ENCODE measurements at regions not wholly inside any gene's neighbourhood (a gene's known extent, or its start where the extent isn't known, plus 50 kb on each side); places are given as distances from the start of the nearest gene placed in this dataset.

- Mint-ChIP-seq H3K9me3 (no peaks in the 10 kb centered on the region), H3K4me3 (ENCODE audit: low read depth) (no peak overlapping the region), H3K36me3 (ENCODE audit: low read depth) (no peaks in the 10 kb centered on the region), H3K27ac (no peak overlapping the region), H3K27me3 (ENCODE audit: low read depth) (no peaks in the 10 kb centered on the region), H3K4me1 (ENCODE audit: low read depth) (no peaks in the 10 kb centered on the region)
- DNase-seq (ENCODE audit: low spot score), result no peak
- intact Hi-C loops (cut with micrococcal nuclease), result no loop called here
These were observed 178.5 kb downstream of the MACC1 start for GRCh38 chr7:20038676-20039075.

GRCh38 chr7:20035279-20035875, 181.8 kb downstream of the MACC1 start:
- H3K36me3 Mint-ChIP-seq (ENCODE audit: low read depth), result no peaks in the 10 kb centered on the region

GRCh38 chr7:20033621-20034400, 183.4 kb downstream of the MACC1 start:
- Mint-ChIP-seq H3K4me3 (ENCODE audit: low read depth) (no peak overlapping the region), H3K9me3 (no peaks in the 10 kb centered on the region), H3K4me1 (ENCODE audit: low read depth) (no peaks in the 10 kb centered on the region), H3K27ac (no peak overlapping the region), H3K36me3 (ENCODE audit: low read depth) (no peaks in the 10 kb centered on the region), H3K27me3 (ENCODE audit: low read depth) (no peaks in the 10 kb centered on the region)
- intact Hi-C loops (cut with micrococcal nuclease), result no loop called here
- no peak for DNase-seq (ENCODE audit: low spot score)

More at GRCh38 chr7:20035279-20035875, 181.8 kb downstream of the MACC1 start:
- intact Hi-C loops (cut with micrococcal nuclease), result no loop called here
- no peak for DNase-seq (ENCODE audit: low spot score)
- Mint-ChIP-seq H3K27me3 (ENCODE audit: low read depth) (no peaks in the 10 kb centered on the region), H3K4me3 (ENCODE audit: low read depth) (no peak overlapping the region), H3K4me1 (ENCODE audit: low read depth) (no peaks in the 10 kb centered on the region), H3K9me3 (no peaks in the 10 kb centered on the region), H3K27ac (no peak overlapping the region)

- H3K9me3 Mint-ChIP-seq, result no peaks in the 10 kb centered on the region
- no peaks in the 10 kb centered on the region for H3K36me3 Mint-ChIP-seq (ENCODE audit: low read depth)
- no peak for DNase-seq (ENCODE audit: low spot score)
- intact Hi-C loops (cut with micrococcal nuclease), result no loop called here
- H3K27ac Mint-ChIP-seq, result no peak overlapping the region
- H3K4me1 Mint-ChIP-seq (ENCODE audit: low read depth), result no peaks in the 10 kb centered on the region
- no peaks in the 10 kb centered on the region for H3K27me3 Mint-ChIP-seq (ENCODE audit: low read depth)
- H3K4me3 Mint-ChIP-seq (ENCODE audit: low read depth), result no peak overlapping the region
These were observed 184.4 kb downstream of the MACC1 start for GRCh38 chr7:20032741-20033140.

- H3K27me3 Mint-ChIP-seq (ENCODE audit: low read depth), result no peaks in the 10 kb centered on the region
- no peak for DNase-seq (ENCODE audit: low spot score)
- intact Hi-C loops (cut with micrococcal nuclease), result no loop called here
- H3K27ac Mint-ChIP-seq, result no peak overlapping the region
- H3K4me3 Mint-ChIP-seq (ENCODE audit: low read depth), result no peak overlapping the region
- H3K36me3 Mint-ChIP-seq (ENCODE audit: low read depth), result no peaks in the 10 kb centered on the region
- H3K9me3 Mint-ChIP-seq, result no peaks in the 10 kb centered on the region
- no peaks in the 10 kb centered on the region for H3K4me1 Mint-ChIP-seq (ENCODE audit: low read depth)
These were observed 186.2 kb downstream of the MACC1 start for GRCh38 chr7:20030915-20031362.

- Mint-ChIP-seq H3K9me3 (no peaks in the 10 kb centered on the region), H3K4me1 (ENCODE audit: low read depth) (no peaks in the 10 kb centered on the region), H3K36me3 (ENCODE audit: low read depth) (no peaks in the 10 kb centered on the region), H3K27me3 (ENCODE audit: low read depth) (no peaks in the 10 kb centered on the region), H3K27ac (no peak overlapping the region), H3K4me3 (ENCODE audit: low read depth) (no peak overlapping the region)
- no peak for DNase-seq (ENCODE audit: low spot score)
- intact Hi-C loops (cut with micrococcal nuclease), result no loop called here
These were observed 186.8 kb downstream of the MACC1 start for GRCh38 chr7:20030417-20030816.

- no peaks in the 10 kb centered on the region for H3K4me1 Mint-ChIP-seq (ENCODE audit: low read depth)
- no peak overlapping the region for H3K27ac Mint-ChIP-seq
- intact Hi-C loops (cut with micrococcal nuclease), result no loop called here
- H3K36me3 Mint-ChIP-seq (ENCODE audit: low read depth), result no peaks in the 10 kb centered on the region
- H3K9me3 Mint-ChIP-seq, result no peaks in the 10 kb centered on the region
- no peaks in the 10 kb centered on the region for H3K27me3 Mint-ChIP-seq (ENCODE audit: low read depth)
- H3K4me3 Mint-ChIP-seq (ENCODE audit: low read depth), result no peak overlapping the region
- DNase-seq (ENCODE audit: low spot score), result no peak
These were observed 190.4 kb downstream of the MACC1 start for GRCh38 chr7:20026762-20027161.

- H3K36me3 Mint-ChIP-seq (ENCODE audit: low read depth), result no peaks in the 10 kb centered on the region
- intact Hi-C loops (cut with micrococcal nuclease), result no loop called here
- no peak overlapping the region for H3K27ac Mint-ChIP-seq
- no peak for DNase-seq (ENCODE audit: low spot score)
- no peak overlapping the region for H3K4me3 Mint-ChIP-seq (ENCODE audit: low read depth)
- peaks cover 4% of the 10 kb centered on the region for H3K9me3 Mint-ChIP-seq
- H3K4me1 Mint-ChIP-seq (ENCODE audit: low read depth), result no peaks in the 10 kb centered on the region
- H3K27me3 Mint-ChIP-seq (ENCODE audit: low read depth), result no peaks in the 10 kb centered on the region
These were observed 195.4 kb downstream of the MACC1 start for GRCh38 chr7:20021831-20022230.

- Mint-ChIP-seq H3K27me3 (ENCODE audit: low read depth) (no peaks in the 10 kb centered on the region), H3K4me3 (ENCODE audit: low read depth) (no peak overlapping the region), H3K9me3 (peaks cover 4% of the 10 kb centered on the region), H3K4me1 (ENCODE audit: low read depth) (no peaks in the 10 kb centered on the region), H3K36me3 (ENCODE audit: low read depth) (no peaks in the 10 kb centered on the region), H3K27ac (no peak overlapping the region)
- DNase-seq (ENCODE audit: low spot score), result no peak
- intact Hi-C loops (cut with micrococcal nuclease), result no loop called here
These were observed 196.1 kb downstream of the MACC1 start for GRCh38 chr7:20021066-20021465.

- Mint-ChIP-seq H3K36me3 (ENCODE audit: low read depth) (no peaks in the 10 kb centered on the region), H3K27me3 (ENCODE audit: low read depth) (no peaks in the 10 kb centered on the region), H3K4me3 (ENCODE audit: low read depth) (no peak overlapping the region), H3K27ac (no peak overlapping the region), H3K9me3 (peaks cover 4% of the 10 kb centered on the region), H3K4me1 (ENCODE audit: low read depth) (no peaks in the 10 kb centered on the region)
- no peak for DNase-seq (ENCODE audit: low spot score)
- intact Hi-C loops (cut with micrococcal nuclease), result no loop called here
These were observed 197.3 kb downstream of the MACC1 start for GRCh38 chr7:20019757-20020432.

- H3K4me3 Mint-ChIP-seq (ENCODE audit: low read depth), result no peak overlapping the region
- H3K9me3 Mint-ChIP-seq, result peaks cover 4% of the 10 kb centered on the region
- intact Hi-C loops (cut with micrococcal nuclease), result no loop called here
- no peaks in the 10 kb centered on the region for H3K27me3 Mint-ChIP-seq (ENCODE audit: low read depth)
- DNase-seq (ENCODE audit: low spot score), result no peak
- H3K27ac Mint-ChIP-seq, result no peak overlapping the region
- no peaks in the 10 kb centered on the region for H3K36me3 Mint-ChIP-seq (ENCODE audit: low read depth)
- no peaks in the 10 kb centered on the region for H3K4me1 Mint-ChIP-seq (ENCODE audit: low read depth)
These were observed 200.5 kb downstream of the MACC1 start for GRCh38 chr7:20016669-20017068.

GRCh38 chr7:20013536-20013935, 203.6 kb downstream of the MACC1 start:
- no peak for DNase-seq (ENCODE audit: low spot score)
- intact Hi-C loops (cut with micrococcal nuclease), result no loop called here
- H3K27me3 Mint-ChIP-seq (ENCODE audit: low read depth), result no peaks in the 10 kb centered on the region
- peaks cover 2% of the 10 kb centered on the region for H3K9me3 Mint-ChIP-seq
- no peak overlapping the region for H3K4me3 Mint-ChIP-seq (ENCODE audit: low read depth)
- no peaks in the 10 kb centered on the region for H3K36me3 Mint-ChIP-seq (ENCODE audit: low read depth)
- no peaks in the 10 kb centered on the region for H3K4me1 Mint-ChIP-seq (ENCODE audit: low read depth)
- H3K27ac Mint-ChIP-seq, result no peak overlapping the region

- Mint-ChIP-seq H3K27ac (no peak overlapping the region), H3K9me3 (no peaks in the 10 kb centered on the region), H3K4me3 (ENCODE audit: low read depth) (no peak overlapping the region), H3K36me3 (ENCODE audit: low read depth) (no peaks in the 10 kb centered on the region), H3K27me3 (ENCODE audit: low read depth) (no peaks in the 10 kb centered on the region), H3K4me1 (ENCODE audit: low read depth) (no peaks in the 10 kb centered on the region)
- intact Hi-C loops (cut with micrococcal nuclease), result no loop called here
- no peak for DNase-seq (ENCODE audit: low spot score)
These were observed 205.1 kb downstream of the MACC1 start for GRCh38 chr7:20012100-20012499.
